Tongue (tissue), 1 donor: ENCODE measurements at regions not wholly inside any gene's neighbourhood (a gene's known extent, or its start where the extent isn't known, plus 50 kb on each side); places are given as distances from the start of the nearest gene placed in this dataset.

ENCODE experiments used
- DNase-seq: peaks from one replicate; pipeline ENCODE4 v3.0.0-alpha.2; 2015

- DNase-seq = peak; percentile 13
Measured at GRCh38 chr2:207289295-207290018, 123.7 kb upstream of the KLF7 start.

GRCh38 chr2:207290833-207291624 lies 125.3 kb upstream of the KLF7 start:
- DNase-seq = no peak

- no peak for DNase-seq
Measured at GRCh38 chr2:207291625-207292252, 126.0 kb upstream of the KLF7 start.

- no peak for DNase-seq
Measured at GRCh38 chr2:207296265-207296948, 130.7 kb upstream of the KLF7 start.

- DNase-seq = no peak
Measured at GRCh38 chr2:207300817-207301216, 135.1 kb upstream of the KLF7 start.

- no peak for DNase-seq
Measured at GRCh38 chr2:207304761-207305160, 139.0 kb upstream of the KLF7 start.

- no peak for DNase-seq
Measured at GRCh38 chr2:207308519-207309224, 142.9 kb upstream of the KLF7 start.

- DNase-seq = peak; percentile 3
Measured at GRCh38 chr2:207311316-207312005, 145.7 kb upstream of the KLF7 start.

- DNase-seq = no peak
Measured at GRCh38 chr2:207312006-207312356, 146.2 kb upstream of the KLF7 start.

GRCh38 chr2:207313947-207314346 lies 148.2 kb upstream of the KLF7 start:
- no peak for DNase-seq

- DNase-seq = no peak
Measured at GRCh38 chr2:207315131-207315530, 149.4 kb upstream of the KLF7 start.

GRCh38 chr2:207316484-207316883 lies 150.7 kb upstream of the KLF7 start:
- DNase-seq = no peak

- DNase-seq = no peak
Measured at GRCh38 chr2:207316906-207317305, 151.2 kb upstream of the KLF7 start.

GRCh38 chr2:207317378-207317984 lies 151.7 kb upstream of the KLF7 start:
- DNase-seq = no peak

- no peak for DNase-seq
Measured at GRCh38 chr2:207318181-207318628, 152.5 kb upstream of the KLF7 start.

GRCh38 chr2:207319316-207319715 lies 153.6 kb upstream of the KLF7 start:
- DNase-seq = no peak

GRCh38 chr2:207320381-207321159 lies 154.8 kb upstream of the KLF7 start:
- no peak for DNase-seq

- DNase-seq = no peak
Measured at GRCh38 chr2:207321514-207321913, 155.8 kb upstream of the KLF7 start.

GRCh38 chr2:207324001-207324400 lies 158.3 kb upstream of the KLF7 start:
- no peak for DNase-seq

- no peak for DNase-seq
Measured at GRCh38 chr2:207327513-207327912, 161.8 kb upstream of the KLF7 start.
